Liver (tissue), 3 donors: ENCODE measurements at regions not wholly inside any gene's neighbourhood (a gene's known extent, or its start where the extent isn't known, plus 50 kb on each side); places are given as distances from the start of the nearest gene placed in this dataset.

Source experiments
- GABPA ChIP-seq, 2 donors: IDR thresholded peaks in 1 of 2; conservative IDR thresholded peaks in 1 of 2; 2 replicates each; pipeline ENCODE4 v1.6.1; 2016; ENCODE audit warnings: antibody characterized with exemption in 2 of 2, mild to moderate bottlenecking in 1 of 2, moderate library complexity in 1 of 2
- HNF4A ChIP-seq, 2 donors: conservative IDR thresholded peaks; 2 replicates each; pipeline ENCODE4 v1.6.1; 2016; ENCODE audit warnings: antibody characterized with exemption in 2 of 2, mild to moderate bottlenecking in 2 of 2
- NR2F2 ChIP-seq: IDR thresholded peaks from 2 replicates; pipeline ENCODE4 v1.6.1; 2016; ENCODE audit warnings: antibody characterized with exemption
- RAD21 ChIP-seq, 2 donors: IDR thresholded peaks; 2 replicates each; pipeline ENCODE4 v1.6.1; 2016; ENCODE audit warnings: antibody characterized with exemption in 2 of 2, mild to moderate bottlenecking in 2 of 2
- TF ChIP-seq, protein P1 (sequence below): fragments of 150-350 bp; IDR thresholded peaks from 2 replicates; pipeline ENCODE4 v1.5.1; 2017; ENCODE audit warnings: improper control_type of control experiment, low read depth, low read length; ENCODE audit not compliant: missing input control
- TF ChIP-seq, protein P2 (sequence below): IDR thresholded peaks from 2 replicates; pipeline ENCODE4 v1.6.1; 2016; ENCODE audit warnings: antibody characterized with exemption
- TF ChIP-seq, protein P3 (sequence below): IDR thresholded peaks from 2 replicates; pipeline ENCODE4 v1.6.1; 2016; ENCODE audit warnings: antibody characterized with exemption, mild to moderate bottlenecking
- TF ChIP-seq, protein P4 (sequence below): IDR thresholded peaks from 2 replicates; pipeline ENCODE4 v1.6.1; 2016; ENCODE audit warnings: antibody characterized with exemption
- donor health status: healthy.
- donor health status: healthy.

DNA sequence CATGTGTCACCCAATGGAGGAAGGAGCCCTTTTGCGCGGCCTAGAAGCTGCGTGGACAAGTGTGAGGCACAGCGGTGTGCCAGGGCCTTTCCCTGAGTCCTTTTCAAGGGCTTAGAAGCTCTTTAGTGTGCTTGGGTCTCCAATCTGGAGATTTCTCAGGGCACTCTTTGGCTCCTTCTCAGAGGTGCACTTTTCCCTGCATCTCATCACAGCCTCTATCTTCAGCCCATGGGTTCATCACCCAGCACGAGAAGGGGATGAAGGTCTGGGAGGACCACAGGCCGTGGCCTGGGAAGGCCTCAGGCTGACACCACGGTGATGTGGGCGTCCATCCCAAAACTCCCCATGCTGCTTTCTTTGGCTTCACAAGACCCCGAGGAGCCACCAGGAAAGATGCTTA, 233.4 kb downstream of the TEX36 start:
- TF ChIP-seq NR2F2 (no peak), GABPA (IDR thresholded peaks at IDR 0.05 in 1 of 2, conservative IDR thresholded peaks at IDR 0.05 in 1 of 2) (no peak), HNF4A (conservative IDR thresholded peaks at IDR 0.05) (no peak), RAD21 (IDR thresholded peaks at IDR 0.05) (no peak)
- TF ChIP-seq, protein P1, sequence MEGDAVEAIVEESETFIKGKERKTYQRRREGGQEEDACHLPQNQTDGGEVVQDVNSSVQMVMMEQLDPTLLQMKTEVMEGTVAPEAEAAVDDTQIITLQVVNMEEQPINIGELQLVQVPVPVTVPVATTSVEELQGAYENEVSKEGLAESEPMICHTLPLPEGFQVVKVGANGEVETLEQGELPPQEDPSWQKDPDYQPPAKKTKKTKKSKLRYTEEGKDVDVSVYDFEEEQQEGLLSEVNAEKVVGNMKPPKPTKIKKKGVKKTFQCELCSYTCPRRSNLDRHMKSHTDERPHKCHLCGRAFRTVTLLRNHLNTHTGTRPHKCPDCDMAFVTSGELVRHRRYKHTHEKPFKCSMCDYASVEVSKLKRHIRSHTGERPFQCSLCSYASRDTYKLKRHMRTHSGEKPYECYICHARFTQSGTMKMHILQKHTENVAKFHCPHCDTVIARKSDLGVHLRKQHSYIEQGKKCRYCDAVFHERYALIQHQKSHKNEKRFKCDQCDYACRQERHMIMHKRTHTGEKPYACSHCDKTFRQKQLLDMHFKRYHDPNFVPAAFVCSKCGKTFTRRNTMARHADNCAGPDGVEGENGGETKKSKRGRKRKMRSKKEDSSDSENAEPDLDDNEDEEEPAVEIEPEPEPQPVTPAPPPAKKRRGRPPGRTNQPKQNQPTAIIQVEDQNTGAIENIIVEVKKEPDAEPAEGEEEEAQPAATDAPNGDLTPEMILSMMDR: no peak
- TF ChIP-seq, protein P2, sequence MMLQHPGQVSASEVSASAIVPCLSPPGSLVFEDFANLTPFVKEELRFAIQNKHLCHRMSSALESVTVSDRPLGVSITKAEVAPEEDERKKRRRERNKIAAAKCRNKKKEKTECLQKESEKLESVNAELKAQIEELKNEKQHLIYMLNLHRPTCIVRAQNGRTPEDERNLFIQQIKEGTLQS: no peak
- TF ChIP-seq, protein P3, sequence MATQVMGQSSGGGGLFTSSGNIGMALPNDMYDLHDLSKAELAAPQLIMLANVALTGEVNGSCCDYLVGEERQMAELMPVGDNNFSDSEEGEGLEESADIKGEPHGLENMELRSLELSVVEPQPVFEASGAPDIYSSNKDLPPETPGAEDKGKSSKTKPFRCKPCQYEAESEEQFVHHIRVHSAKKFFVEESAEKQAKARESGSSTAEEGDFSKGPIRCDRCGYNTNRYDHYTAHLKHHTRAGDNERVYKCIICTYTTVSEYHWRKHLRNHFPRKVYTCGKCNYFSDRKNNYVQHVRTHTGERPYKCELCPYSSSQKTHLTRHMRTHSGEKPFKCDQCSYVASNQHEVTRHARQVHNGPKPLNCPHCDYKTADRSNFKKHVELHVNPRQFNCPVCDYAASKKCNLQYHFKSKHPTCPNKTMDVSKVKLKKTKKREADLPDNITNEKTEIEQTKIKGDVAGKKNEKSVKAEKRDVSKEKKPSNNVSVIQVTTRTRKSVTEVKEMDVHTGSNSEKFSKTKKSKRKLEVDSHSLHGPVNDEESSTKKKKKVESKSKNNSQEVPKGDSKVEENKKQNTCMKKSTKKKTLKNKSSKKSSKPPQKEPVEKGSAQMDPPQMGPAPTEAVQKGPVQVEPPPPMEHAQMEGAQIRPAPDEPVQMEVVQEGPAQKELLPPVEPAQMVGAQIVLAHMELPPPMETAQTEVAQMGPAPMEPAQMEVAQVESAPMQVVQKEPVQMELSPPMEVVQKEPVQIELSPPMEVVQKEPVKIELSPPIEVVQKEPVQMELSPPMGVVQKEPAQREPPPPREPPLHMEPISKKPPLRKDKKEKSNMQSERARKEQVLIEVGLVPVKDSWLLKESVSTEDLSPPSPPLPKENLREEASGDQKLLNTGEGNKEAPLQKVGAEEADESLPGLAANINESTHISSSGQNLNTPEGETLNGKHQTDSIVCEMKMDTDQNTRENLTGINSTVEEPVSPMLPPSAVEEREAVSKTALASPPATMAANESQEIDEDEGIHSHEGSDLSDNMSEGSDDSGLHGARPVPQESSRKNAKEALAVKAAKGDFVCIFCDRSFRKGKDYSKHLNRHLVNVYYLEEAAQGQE: no peak
- TF ChIP-seq, protein P4, sequence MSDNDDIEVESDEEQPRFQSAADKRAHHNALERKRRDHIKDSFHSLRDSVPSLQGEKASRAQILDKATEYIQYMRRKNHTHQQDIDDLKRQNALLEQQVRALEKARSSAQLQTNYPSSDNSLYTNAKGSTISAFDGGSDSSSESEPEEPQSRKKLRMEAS: no peak
